ENCODE measurements at regions not wholly inside any gene's neighbourhood (a gene's known extent, or its start where the extent isn't known, plus 50 kb on each side); places are given as distances from the start of the nearest gene placed in this dataset.

DNA sequence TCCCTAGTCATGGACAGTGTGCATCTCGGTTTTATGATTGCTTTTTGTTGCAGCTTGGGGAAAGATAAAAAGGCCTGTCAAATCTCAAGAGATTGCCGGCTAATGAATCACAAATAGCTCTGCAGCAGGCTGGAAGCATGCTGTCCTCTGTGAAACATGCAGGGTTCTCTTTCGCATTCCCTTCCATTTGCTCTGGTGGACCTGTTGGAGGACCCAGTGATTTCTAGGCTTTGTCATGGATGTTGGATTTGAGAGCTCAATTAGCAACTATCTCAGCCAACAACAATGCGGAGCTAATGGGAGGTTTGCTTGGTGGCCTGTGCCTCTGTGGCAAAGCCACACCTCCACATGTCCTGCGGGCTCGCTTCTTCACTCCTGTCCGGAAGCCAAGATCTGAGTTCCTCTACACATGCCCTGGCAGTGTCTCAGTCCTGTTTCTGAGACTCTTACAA lies 418.1 kb upstream of the ARGLU1 start:
- TF ChIP-seq, protein P1, sequence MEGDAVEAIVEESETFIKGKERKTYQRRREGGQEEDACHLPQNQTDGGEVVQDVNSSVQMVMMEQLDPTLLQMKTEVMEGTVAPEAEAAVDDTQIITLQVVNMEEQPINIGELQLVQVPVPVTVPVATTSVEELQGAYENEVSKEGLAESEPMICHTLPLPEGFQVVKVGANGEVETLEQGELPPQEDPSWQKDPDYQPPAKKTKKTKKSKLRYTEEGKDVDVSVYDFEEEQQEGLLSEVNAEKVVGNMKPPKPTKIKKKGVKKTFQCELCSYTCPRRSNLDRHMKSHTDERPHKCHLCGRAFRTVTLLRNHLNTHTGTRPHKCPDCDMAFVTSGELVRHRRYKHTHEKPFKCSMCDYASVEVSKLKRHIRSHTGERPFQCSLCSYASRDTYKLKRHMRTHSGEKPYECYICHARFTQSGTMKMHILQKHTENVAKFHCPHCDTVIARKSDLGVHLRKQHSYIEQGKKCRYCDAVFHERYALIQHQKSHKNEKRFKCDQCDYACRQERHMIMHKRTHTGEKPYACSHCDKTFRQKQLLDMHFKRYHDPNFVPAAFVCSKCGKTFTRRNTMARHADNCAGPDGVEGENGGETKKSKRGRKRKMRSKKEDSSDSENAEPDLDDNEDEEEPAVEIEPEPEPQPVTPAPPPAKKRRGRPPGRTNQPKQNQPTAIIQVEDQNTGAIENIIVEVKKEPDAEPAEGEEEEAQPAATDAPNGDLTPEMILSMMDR (conservative IDR thresholded peaks at IDR 0.05), result no peak
- TF ChIP-seq EZH2 (IDR thresholded peaks at IDR 0.05; ENCODE audit: low read depth), result no peak
